RWPE2 (cell line): ENCODE measurements at regions not wholly inside any gene's neighbourhood (a gene's known extent, or its start where the extent isn't known, plus 50 kb on each side); places are given as distances from the start of the nearest gene placed in this dataset.

Experiments used
- ATAC-seq: fragments of 200-7000 bp; cut with Tn5 transposase; 3 replicates; pipeline ENCODE4 v1.9.1; 2021; ENCODE audit warnings: low read depth
- DNase-seq: peaks from one replicate; pipeline ENCODE4 v3.0.0-alpha.2; 2020; ENCODE audit warnings: low spot score
- H3K27ac ChIP-seq: fragments of 450-650 bp; 2 replicates; pipeline ENCODE4 v1.5.1; 2017; ENCODE audit warnings: mild to moderate bottlenecking; ENCODE audit not compliant: poor library complexity, severe bottlenecking
- H3K27me3 ChIP-seq: fragments of 250-450 bp; sonication (Bioruptor Pico); 2 replicates; pipeline ENCODE4 v1.5.1; 2021; ENCODE audit warnings: mild to moderate bottlenecking, moderate library complexity; ENCODE audit not compliant: insufficient read depth, poor library complexity, severe bottlenecking
- H3K36me3 ChIP-seq: fragments of 250-450 bp; sonication (Bioruptor Pico); 2 replicates; pipeline ENCODE4 v1.5.1; 2020; ENCODE audit warnings: low read depth, mild to moderate bottlenecking, moderate library complexity
- H3K4me1 ChIP-seq: fragments of 250-450 bp; sonication (Bioruptor Pico); 2 replicates; pipeline ENCODE4 v1.5.1; 2021; ENCODE audit warnings: mild to moderate bottlenecking, moderate library complexity; ENCODE audit not compliant: insufficient read depth, poor library complexity, severe bottlenecking
- H3K4me3 ChIP-seq: fragments of 250-450 bp; sonication (Bioruptor Pico); 2 replicates; pipeline ENCODE4 v1.5.1; 2021; ENCODE audit warnings: mild to moderate bottlenecking, moderate library complexity; ENCODE audit not compliant: severe bottlenecking
- H3K9me3 ChIP-seq: fragments of 250-450 bp; sonication (Bioruptor Pico); 2 replicates; pipeline ENCODE4 v1.5.1; 2021; ENCODE audit warnings: mild to moderate bottlenecking, moderate library complexity; ENCODE audit not compliant: severe bottlenecking
- TF ChIP-seq, protein P1 (sequence below): fragments of 450-650 bp; IDR thresholded peaks from one replicate; pipeline ENCODE4 v1.5.1; 2017; ENCODE audit warnings: mild to moderate bottlenecking, moderate library complexity; ENCODE audit not compliant: poor library complexity, severe bottlenecking

DNA sequence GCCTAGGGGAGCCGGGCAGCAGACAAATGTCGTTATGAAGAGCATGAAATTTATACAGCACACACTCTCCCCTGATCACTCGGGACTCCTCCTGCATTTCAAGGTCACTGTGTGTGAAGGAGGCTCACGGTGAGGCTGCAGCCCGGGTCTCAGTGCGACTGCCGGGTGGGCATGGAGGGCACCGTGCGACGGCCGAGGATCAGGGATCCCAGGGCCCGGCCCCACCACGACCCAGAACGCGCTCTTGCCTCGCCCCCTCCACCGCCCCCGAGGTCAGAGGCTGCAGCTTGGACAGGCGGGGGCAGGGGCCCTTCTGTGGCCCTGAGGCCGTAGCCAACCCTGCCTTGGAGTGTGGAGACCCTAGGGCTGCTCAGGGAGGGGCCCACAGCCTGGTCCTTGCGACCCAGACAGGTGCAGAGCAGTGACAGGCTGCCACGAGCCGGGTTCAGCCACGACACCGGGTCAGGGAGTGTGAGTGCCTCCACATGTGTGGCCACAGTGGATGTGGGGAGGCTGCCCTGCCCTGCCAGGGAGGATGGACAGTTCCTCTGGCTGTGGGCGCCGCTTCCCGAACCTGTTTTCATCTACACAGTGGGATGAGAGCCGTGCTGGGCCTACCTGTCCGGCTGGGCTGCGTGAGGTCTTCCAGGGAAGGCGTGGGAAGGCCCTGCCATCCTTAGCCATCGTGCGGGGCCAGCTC is 89.3 kb upstream of the NKX1-1 start:
- Histone ChIP-seq H3K27me3 (peaks cover 46% of the 10 kb centered on the region), H3K4me1 (no peaks in the 10 kb centered on the region), H3K9me3 (no peaks in the 10 kb centered on the region), H3K27ac (no peak overlapping the region), H3K4me3 (no peak overlapping the region), H3K36me3 (no peaks in the 10 kb centered on the region)
- peak; percentile 52 for DNase-seq
- TF ChIP-seq, protein P1, sequence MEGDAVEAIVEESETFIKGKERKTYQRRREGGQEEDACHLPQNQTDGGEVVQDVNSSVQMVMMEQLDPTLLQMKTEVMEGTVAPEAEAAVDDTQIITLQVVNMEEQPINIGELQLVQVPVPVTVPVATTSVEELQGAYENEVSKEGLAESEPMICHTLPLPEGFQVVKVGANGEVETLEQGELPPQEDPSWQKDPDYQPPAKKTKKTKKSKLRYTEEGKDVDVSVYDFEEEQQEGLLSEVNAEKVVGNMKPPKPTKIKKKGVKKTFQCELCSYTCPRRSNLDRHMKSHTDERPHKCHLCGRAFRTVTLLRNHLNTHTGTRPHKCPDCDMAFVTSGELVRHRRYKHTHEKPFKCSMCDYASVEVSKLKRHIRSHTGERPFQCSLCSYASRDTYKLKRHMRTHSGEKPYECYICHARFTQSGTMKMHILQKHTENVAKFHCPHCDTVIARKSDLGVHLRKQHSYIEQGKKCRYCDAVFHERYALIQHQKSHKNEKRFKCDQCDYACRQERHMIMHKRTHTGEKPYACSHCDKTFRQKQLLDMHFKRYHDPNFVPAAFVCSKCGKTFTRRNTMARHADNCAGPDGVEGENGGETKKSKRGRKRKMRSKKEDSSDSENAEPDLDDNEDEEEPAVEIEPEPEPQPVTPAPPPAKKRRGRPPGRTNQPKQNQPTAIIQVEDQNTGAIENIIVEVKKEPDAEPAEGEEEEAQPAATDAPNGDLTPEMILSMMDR, result no peak
- ATAC-seq, result no peak

- H3K4me1 ChIP-seq, result no peaks in the 10 kb centered on the region
- TF ChIP-seq, protein P1, result no peak
- peak; percentile 64 for DNase-seq
- no peak overlapping the region for H3K4me3 ChIP-seq
- no peaks in the 10 kb centered on the region for H3K9me3 ChIP-seq
- H3K27ac ChIP-seq, result no peak overlapping the region
- H3K27me3 ChIP-seq, result peaks cover 54% of the 10 kb centered on the region
- ATAC-seq, result no peak
- H3K36me3 ChIP-seq, result no peaks in the 10 kb centered on the region
These were observed 88.4 kb upstream of the NKX1-1 start for GRCh38 chr4:1494416-1495315.

DNA sequence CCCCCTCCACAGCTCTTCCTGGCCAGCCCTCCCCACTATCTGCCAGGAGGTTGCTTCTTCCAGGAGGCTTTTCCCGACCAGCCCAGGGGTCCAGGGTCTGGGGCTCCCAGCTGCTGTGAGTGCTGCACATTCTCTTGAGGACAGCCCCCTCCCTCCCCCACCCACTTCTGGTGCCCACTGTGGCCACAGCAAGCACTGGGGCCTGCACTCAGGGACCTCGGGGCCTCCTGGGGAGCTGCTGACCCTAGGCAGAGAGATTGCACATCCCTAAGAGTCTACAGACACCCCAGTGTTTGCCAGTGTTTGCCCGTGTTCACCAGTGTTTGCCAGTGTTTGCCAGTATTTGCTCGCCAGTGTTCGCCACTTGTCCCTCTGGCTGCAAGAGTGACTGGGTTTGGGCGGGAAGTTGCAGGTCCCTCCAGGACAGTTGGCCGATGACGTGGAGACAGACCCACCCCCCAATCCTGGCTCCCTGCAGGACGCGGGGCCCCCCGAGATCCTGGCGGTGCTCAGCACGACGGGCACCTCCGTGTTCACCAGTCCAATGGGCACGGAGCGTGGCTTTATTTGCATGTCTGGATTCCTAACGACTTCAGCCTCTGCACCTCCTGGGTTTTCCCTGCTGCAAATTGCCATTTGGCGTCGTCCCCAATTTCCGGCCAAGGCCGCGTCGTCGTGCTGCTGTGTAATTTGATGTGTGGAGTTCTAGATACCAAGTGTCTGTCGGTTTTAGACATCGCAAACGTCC is 87.5 kb upstream of the NKX1-1 start:
- no peak overlapping the region for H3K27ac ChIP-seq
- no peak; the same call in 2 of the 3 replicates for ATAC-seq
- H3K36me3 ChIP-seq, result no peaks in the 10 kb centered on the region
- TF ChIP-seq, protein P1, result no peak
- H3K4me1 ChIP-seq, result no peaks in the 10 kb centered on the region
- H3K4me3 ChIP-seq, result no peak overlapping the region
- no peak for DNase-seq
- no peaks in the 10 kb centered on the region for H3K9me3 ChIP-seq
- H3K27me3 ChIP-seq, result peaks cover 62% of the 10 kb centered on the region

DNA sequence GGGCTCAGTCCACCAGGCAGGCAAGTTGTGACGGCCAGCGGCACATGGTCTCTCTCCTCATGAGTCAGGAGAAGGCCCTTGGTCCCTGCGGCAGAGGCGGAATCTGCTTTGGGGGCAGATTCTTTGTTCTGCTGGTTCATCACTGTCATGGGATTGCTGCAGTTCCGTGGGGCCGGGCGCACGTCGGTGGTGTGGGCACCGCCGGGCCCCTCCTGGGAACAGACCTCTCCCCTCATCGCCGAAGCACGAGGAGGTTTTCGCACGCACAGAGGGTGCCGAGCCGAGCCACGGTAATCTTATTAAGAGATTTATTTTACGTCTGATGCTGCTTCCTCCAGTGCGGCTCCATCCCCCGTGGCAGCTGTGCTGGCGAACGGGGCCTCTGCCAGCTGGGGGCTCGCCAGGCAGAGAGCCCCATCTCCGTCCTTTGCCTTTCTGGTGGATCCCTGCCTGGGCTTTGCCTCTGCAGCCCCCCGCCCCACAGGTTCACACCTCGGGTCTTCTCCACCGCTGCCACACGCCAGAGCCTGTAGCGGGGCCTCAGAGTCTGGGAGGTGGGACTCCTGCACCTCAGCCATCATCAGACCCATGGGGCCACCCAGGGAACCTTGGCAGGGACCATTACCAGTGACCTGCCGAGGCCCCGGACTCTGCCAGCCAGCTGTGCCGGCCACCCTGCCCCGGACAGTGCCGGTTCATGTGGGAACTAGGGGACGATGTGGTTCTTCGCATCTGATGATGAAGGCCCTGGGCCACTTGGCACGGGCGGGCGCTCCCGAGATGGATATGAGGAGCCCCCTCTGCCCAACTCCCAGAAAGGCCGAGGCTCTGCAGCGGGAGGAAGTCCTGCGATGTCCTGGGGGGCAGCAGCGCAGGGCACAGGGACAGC is 86.7 kb upstream of the NKX1-1 start:
- Histone ChIP-seq H3K36me3 (no peaks in the 10 kb centered on the region), H3K9me3 (no peaks in the 10 kb centered on the region), H3K27me3 (peaks cover 62% of the 10 kb centered on the region), H3K4me1 (no peaks in the 10 kb centered on the region), H3K27ac (no peak overlapping the region), H3K4me3 (no peak overlapping the region)
- ATAC-seq (no peak), DNase-seq (peak; percentile 56)
- TF ChIP-seq, protein P1, result no peak
